ELR (cell line): ENCODE measurements at regions not wholly inside any gene's neighbourhood (a gene's known extent, or its start where the extent isn't known, plus 50 kb on each side); places are given as distances from the start of the nearest gene placed in this dataset.

Experiments used
- DNase-seq: peaks from one replicate; pipeline ENCODE4 v3.0.0-alpha.2; 2015; ENCODE audit warnings: low read depth

- DNase-seq: no peak
Observed at GRCh38 chr3:193963808-193964516, 172.0 kb upstream of the HES1 start.

- no peak for DNase-seq
Observed at GRCh38 chr3:193964517-193964880, 171.4 kb upstream of the HES1 start.

- no peak for DNase-seq
Observed at GRCh38 chr3:193968380-193968974, 167.5 kb upstream of the HES1 start.

DNA sequence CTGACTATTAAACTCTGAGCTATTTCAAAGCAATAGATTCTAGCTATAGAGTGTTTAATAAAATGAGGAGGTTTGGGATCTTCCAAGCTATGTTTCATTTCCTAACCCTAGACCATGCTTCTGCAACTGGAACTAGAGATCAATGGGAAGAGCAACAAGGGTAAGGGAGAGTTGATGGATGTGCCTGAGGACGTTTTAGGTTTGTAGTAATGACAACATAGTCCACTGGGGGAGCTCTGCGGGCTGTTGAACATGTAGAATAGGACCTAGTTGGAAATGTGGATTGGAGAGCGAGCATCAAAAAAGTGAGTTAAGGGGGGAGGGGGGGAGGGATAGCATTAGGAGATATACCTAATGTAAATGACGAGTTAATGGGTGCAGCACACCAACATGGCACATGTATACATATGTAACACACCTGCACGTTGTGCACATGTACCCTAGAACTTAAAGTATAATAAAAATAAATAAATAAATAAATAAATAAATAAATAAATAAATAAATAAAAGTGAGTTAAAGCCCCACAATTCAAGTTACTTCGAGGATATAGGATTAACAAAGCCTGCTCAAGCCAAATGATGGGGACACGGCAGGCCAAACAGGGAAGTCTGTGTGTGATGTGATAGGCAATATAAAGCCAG lies 165.7 kb upstream of the HES1 start:
- DNase-seq: peak; percentile 70

- DNase-seq: no peak
Observed at GRCh38 chr3:193970773-193971206, 165.2 kb upstream of the HES1 start.

- DNase-seq: peak; percentile 14
Observed at GRCh38 chr3:193971261-193971751, 164.6 kb upstream of the HES1 start.

DNA sequence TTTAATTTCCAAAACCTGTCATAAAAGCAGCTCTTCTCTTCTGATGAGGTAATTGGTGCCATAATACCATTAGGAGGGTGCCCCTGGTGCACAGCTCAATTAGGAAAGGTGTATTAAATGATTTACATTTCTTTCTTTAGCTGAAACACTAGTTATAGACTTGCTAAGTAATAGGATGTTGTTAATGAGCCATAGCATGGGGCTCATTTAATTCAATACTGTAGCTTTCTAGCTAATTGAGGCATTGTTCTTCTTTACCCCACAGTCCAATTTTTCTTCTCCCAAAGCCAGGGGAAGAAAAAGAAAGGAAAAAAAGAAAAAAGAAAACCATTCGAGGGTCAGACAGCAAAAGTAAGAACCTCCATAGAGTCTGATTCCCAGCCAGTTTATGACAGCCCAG lies 164.0 kb upstream of the HES1 start:
- DNase-seq: no peak

- DNase-seq: no peak
Observed at GRCh38 chr3:193972832-193973231, 163.1 kb upstream of the HES1 start.

DNA sequence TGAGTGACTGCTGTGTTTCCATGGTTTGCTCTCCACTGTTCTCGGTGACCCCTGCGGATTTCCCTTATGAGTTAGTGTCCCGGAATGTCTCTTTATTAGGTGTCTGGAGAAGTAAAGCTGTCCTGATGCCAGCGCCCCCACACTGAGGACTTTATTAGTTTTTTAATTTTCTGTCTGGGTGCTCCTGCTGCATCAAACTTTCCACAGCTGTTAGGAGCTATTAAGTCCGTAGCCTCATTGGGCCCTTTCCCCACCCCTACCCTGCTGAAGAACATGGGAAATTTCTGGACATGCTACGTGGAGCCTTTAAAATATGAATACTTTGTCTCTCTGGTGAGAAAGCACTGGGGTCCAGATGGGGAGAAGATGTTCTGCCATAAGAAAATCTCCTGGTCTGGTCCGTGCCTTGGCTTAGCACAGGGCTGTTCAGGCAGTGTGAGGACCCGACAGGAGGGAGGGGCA lies 161.7 kb upstream of the HES1 start:
- DNase-seq: peak; percentile 44

GRCh38 chr3:193974671-193975535 lies 161.0 kb upstream of the HES1 start:
- DNase-seq: no peak

- DNase-seq: no peak
Observed at GRCh38 chr3:193977622-193978021, 158.3 kb upstream of the HES1 start.

- no peak for DNase-seq
Observed at GRCh38 chr3:193978030-193978429, 157.9 kb upstream of the HES1 start.

GRCh38 chr3:193978486-193978885 lies 157.5 kb upstream of the HES1 start:
- DNase-seq: no peak

GRCh38 chr3:193980326-193980725 lies 155.6 kb upstream of the HES1 start:
- no peak for DNase-seq

DNA sequence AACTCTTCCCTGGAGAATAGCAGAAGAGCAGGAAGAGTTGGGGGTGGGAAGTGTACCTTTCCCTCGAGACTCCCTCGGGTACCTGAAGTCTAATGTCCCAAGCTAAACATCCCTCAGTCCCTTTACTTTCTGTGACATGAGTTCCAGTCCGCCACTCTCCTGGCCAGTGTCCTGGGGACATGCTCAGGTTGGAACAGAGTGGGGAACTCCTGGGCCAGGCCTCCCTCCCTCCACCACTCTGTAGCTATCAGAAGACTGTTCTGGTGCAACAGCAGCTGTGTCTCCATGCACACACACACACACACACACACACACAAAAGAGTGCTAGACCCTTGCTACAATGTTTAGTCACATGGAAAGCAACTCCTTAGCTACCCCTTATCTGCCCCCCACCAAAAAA lies 155.0 kb upstream of the HES1 start:
- no peak for DNase-seq

DNA sequence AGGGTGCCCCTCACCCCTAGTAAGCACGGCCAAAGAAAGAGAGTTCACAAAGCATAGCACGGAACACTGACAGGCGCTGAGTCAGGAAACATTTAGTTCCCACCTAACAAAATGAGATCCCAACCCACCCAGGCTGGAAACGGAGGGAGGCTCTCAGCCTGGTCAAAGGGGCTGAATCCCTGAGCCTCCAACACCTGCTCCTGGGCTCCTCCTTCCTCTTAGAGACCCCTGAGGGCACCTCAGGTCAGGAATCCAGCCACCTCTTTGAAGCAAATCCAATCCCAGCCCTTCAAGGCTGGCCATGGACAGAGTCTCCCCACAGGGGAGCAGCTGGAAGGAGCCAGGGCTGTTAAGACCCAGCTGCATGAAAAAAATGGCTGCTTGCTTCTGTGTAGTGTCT lies 154.4 kb upstream of the HES1 start:
- DNase-seq: no peak

DNA sequence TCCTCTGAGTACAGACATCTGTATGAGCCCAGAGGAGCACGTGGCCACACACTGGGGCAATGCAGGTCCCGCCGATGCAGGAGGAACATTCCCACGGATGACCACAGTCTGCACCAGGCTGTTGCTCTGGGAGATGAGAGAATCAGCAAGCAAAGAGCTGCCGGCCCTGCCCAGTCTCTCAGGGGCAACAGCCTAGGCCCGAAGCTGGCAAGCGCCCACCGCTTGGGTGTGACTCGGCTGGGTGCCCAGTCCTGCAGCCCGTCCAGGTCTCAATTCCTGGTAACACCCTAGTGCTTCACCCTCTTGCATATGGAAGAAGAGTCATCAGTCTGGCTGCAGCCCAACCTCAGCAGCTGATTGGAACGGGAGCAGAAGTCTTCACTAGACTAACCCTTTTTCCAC lies 153.7 kb upstream of the HES1 start:
- no peak for DNase-seq

DNA sequence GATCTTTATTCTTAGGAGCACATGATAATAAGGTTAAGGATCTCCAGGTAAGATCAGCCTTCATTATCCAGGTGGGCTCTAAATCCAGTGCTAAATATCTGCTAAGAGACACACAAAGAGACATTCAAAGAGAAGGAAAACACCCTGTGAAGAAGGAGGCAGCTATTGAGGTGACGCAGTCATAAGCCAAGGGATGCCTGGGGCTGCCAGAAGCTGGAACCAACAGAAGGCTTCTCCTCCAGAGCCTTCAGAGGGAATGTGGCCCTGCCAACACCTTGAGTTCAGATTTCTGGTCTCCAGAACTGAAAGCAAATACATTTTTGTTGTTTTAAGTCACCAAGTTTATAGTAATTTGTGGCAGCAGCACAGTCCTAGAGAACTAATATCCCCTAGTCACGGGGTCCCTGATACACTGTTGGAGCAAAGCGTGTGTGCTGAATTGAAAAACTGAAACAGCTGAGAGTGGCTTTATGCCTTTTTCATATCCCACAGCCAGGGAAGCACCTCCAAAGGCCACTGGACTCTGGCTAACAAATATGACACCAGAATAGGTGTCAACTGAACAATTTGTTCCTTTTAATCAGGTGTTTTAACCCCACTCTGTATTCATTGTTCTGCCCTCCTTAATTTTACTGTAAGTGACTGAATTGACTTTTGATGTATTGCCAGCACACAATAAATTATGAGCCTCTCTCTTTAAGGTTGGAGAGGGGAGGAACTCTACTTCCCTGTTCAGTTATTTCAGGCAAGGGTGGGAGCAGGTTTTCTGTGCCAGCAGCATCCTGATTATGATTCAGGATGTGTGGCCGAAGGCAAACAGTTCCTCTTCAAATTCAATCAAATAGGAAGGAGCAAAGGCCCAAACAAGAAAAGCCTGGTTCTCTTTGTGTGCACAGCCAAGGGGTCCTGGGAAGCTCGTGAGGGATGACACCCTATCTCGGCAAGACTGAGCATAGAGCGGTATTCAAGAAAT lies 151.8 kb upstream of the HES1 start:
- DNase-seq: no peak

GRCh38 chr3:193984876-193985275 lies 151.1 kb upstream of the HES1 start:
- no peak for DNase-seq

DNA sequence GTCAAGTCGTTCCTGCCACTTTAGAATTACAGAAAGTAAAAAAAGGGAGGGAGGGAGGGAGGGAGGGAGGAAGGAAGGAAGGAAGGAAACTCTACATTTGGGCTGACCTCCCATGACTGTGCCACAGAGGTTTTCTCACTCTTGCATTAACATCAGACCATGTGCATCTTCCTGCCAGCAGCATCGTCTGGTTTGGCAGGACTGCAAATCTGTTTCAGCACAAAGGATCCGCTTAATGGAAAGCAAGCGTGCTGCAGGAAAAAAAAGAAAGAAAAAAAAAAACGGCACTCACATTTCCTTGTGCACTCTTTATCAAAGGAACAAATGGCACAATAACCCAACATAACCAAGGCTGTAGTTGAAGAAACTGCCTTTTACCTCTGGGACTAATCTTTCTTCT lies 148.8 kb upstream of the HES1 start:
- no peak for DNase-seq

DNA sequence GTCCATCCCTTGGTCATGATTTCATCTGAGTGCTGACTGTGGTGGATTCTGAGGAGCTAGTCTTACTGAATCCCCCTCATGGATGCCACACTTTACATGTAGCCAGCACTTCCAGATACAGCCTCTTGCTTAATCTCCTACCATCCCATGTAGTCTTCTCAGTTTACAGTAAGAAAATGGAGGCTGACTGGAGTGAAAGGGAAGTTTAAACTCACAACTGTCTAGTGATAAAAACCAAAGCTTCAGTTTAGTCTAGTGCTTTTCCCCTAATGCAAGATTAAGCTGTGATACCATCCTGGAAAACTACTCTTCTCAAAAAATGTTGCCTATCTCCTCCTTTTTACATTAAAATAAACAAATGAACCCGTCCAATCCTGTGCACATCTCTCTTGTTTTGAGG lies 146.8 kb upstream of the HES1 start:
- no peak for DNase-seq
